Panc1 (cell line): ENCODE measurements at regions not wholly inside any gene's neighbourhood (a gene's known extent, or its start where the extent isn't known, plus 50 kb on each side); places are given as distances from the start of the nearest gene placed in this dataset.

Experiments used
- CTCF ChIP-seq: fragments of 450-650 bp; IDR thresholded peaks from 2 replicates; pipeline ENCODE4 v1.5.1; 2017; ENCODE audit warnings: mild to moderate bottlenecking
- POLR2AphosphoS5 ChIP-seq: IDR thresholded peaks from 2 replicates; pipeline ENCODE4 v1.6.1; 2012; ENCODE audit warnings: mild to moderate bottlenecking, low read depth, low read length, moderate library complexity
- REST ChIP-seq, 2 experiments: IDR thresholded peaks; 2 replicates each; pipeline ENCODE4 v1.6.1; 2011 to 2012; ENCODE audit warnings: low read depth in 2 of 2, control low read depth in 1 of 2, low read length in 1 of 2, mild to moderate bottlenecking in 1 of 2, moderate library complexity in 1 of 2; ENCODE audit not compliant: insufficient read depth in 1 of 2
- SIN3A ChIP-seq: IDR thresholded peaks from 2 replicates; pipeline ENCODE4 v1.6.1; 2012; ENCODE audit warnings: low read depth, mild to moderate bottlenecking, low read length, moderate library complexity, borderline replicate concordance; ENCODE audit not compliant: insufficient read depth

GRCh38 chr2:120821446-120822160, 85.9 kb downstream of the GLI2 start:
- TF ChIP-seq CTCF (no peak), REST (IDR thresholded peaks at IDR 0.05; ENCODE audit: insufficient read depth in 1 of 2, low read depth in 2 of 2, low read length in 1 of 2) (no peak), SIN3A (no peak), POLR2AphosphoS5 (no peak)
